Peyer's patch (tissue), 4 donors: ENCODE measurements at regions not wholly inside any gene's neighbourhood (a gene's known extent, or its start where the extent isn't known, plus 50 kb on each side); places are given as distances from the start of the nearest gene placed in this dataset.

Experiments
- POLR2A ChIP-seq, 2 donors: fragments of 450-650 bp; IDR thresholded peaks; one replicate each; pipeline ENCODE4 v1.5.1; 2017; ENCODE audit warnings: antibody characterized with exemption in 2 of 2, mild to moderate bottlenecking in 2 of 2, moderate library complexity in 2 of 2
- TF ChIP-seq, protein P1 (sequence below), 6 experiments: fragments of 450-650 bp in 4 of 6; fragments of 200-600 bp in 2 of 6; sonication (generic) in 1 of 6; IDR thresholded peaks; one replicate each; pipeline ENCODE4 v1.5.1; 2017 to 2019; ENCODE audit warnings: antibody characterized with exemption in 6 of 6, mild to moderate bottlenecking in 3 of 6, moderate library complexity in 1 of 6

DNA sequence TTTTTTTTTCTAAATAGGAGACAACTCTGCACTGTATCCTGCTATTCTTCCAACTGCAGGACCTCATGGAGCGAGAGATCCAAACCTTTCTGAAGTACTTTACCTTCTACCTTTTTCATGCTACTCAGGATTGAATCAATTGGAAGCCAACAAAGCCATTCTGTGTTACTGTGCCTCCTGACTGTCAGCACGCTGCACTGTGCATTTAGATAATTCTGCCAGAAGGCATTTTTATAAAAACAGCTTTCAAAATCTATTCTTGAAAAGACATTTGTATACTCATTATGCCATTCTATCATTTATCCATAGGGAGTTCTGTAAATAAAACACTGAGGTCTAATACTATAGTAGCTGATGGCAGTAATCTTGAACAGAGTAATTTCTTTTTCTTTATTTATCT, 142.8 kb downstream of the SLIT2 start:
- TF ChIP-seq, protein P1, sequence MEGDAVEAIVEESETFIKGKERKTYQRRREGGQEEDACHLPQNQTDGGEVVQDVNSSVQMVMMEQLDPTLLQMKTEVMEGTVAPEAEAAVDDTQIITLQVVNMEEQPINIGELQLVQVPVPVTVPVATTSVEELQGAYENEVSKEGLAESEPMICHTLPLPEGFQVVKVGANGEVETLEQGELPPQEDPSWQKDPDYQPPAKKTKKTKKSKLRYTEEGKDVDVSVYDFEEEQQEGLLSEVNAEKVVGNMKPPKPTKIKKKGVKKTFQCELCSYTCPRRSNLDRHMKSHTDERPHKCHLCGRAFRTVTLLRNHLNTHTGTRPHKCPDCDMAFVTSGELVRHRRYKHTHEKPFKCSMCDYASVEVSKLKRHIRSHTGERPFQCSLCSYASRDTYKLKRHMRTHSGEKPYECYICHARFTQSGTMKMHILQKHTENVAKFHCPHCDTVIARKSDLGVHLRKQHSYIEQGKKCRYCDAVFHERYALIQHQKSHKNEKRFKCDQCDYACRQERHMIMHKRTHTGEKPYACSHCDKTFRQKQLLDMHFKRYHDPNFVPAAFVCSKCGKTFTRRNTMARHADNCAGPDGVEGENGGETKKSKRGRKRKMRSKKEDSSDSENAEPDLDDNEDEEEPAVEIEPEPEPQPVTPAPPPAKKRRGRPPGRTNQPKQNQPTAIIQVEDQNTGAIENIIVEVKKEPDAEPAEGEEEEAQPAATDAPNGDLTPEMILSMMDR (IDR thresholded peaks at IDR 0.05) = no peak
- TF ChIP-seq POLR2A (IDR thresholded peaks at IDR 0.05) = no peak
